Psoas muscle (tissue), 7 donors: ENCODE measurements at regions not wholly inside any gene's neighbourhood (a gene's known extent, or its start where the extent isn't known, plus 50 kb on each side); places are given as distances from the start of the nearest gene placed in this dataset.

Experiments used
- ATAC-seq, 4 donors: fragments of 200-7000 bp; cut with Tn5 transposase; one replicate each; pipeline ENCODE4 v1.9.1; 2020; ENCODE audit warnings: moderate library complexity in 3 of 4, mild to moderate bottlenecking in 2 of 4
- DNase-seq, 2 donors: peaks; one replicate each; pipeline ENCODE4 v3.0.0-alpha.2; 2020
- H3K27ac ChIP-seq: fragments of 200-600 bp; one replicate; pipeline ENCODE4 v1.8.0; 2022
- H3K27me3 ChIP-seq, 3 donors: fragments of 200-600 bp in 1 of 3; one replicate each; pipeline versions ENCODE4 v1.6.1 to v1.8.0; 2013 to 2022; ENCODE audit warnings: low read length in 2 of 3, mild to moderate bottlenecking in 2 of 3, moderate library complexity in 1 of 3; ENCODE audit not compliant: insufficient read depth in 3 of 3
- H3K36me3 ChIP-seq, 2 donors: fragments of 200-600 bp in 1 of 2; one replicate each; pipeline versions ENCODE4 v1.6.1 to v1.8.0; 2013 to 2022; ENCODE audit warnings: low read depth in 1 of 2, mild to moderate bottlenecking in 1 of 2, moderate library complexity in 1 of 2; ENCODE audit not compliant: insufficient read depth in 1 of 2
- H3K4me1 ChIP-seq: fragments of 200-600 bp; one replicate; pipeline ENCODE4 v1.8.0; 2022
- H3K4me3 ChIP-seq: fragments of 200-600 bp; one replicate; pipeline ENCODE4 v1.8.0; 2022; ENCODE audit warnings: mild to moderate bottlenecking
- H3K9me3 ChIP-seq: fragments of 200-600 bp; one replicate; pipeline ENCODE4 v1.8.0; 2022
- CTCF ChIP-seq: fragments of 200-600 bp; IDR thresholded peaks from one replicate; pipeline ENCODE4 v1.8.0; 2022; ENCODE audit warnings: antibody characterized with exemption
- WGBS, 3 donors: extraction: QIAGEN DNeasy Blood & Tissue Kit; methylation state at CpG; one replicate each; pipeline versions ENCODE4 v1.1.6 to v1.1.7; 2013; 5-methylcytosine and 5-hydroxymethylcytosine counted together
- intact Hi-C, 2 donors: fragments of 100-400 bp; cut with DNase I; formaldehyde crosslinking; loops; one replicate each; pipeline versions ENCODE4 v1.11.0 to v1.14.2; 2022
- donor health status: healthy with polysubstance abuse.
- donor health status: DM: no; HTN: no; CAD: no; lungs with moderate emphysema.
- donor health status: Bipolar disorder and iron deficiency.
- donor health status: healthy.
- donor health status: DM: yes; HTN: yes; CAD: no.
- donor health status: DM: no; HTN: no; CAD: no.
- donor health status: DM: yes; HTN: yes; CAD: no.

GRCh38 chr9:16344343-16344742 is 526.1 kb downstream of the BNC2 start:
- no peaks in the 10 kb centered on the region for H3K9me3 ChIP-seq
- intact Hi-C loops, result no loop called here
- no peaks in the 10 kb centered on the region for H3K27me3 ChIP-seq
- no peak for TF ChIP-seq CTCF
- peak overlapping the region; percentile 4 for H3K27ac ChIP-seq
- H3K4me3 ChIP-seq, result no peak overlapping the region
- WGBS, 3 donors, result 68 to 76% (median 72%) methylated on average over 6 of the region's 6 CpGs
- ATAC-seq (peak in 3 of 4 donors; percentile 41 to 70 (median 53)), DNase-seq (no peak)
- H3K36me3 ChIP-seq, result no peaks in the 10 kb centered on the region
- no peaks in the 10 kb centered on the region for H3K4me1 ChIP-seq

GRCh38 chr9:16345902-16346301 is 524.6 kb downstream of the BNC2 start:
- WGBS, 3 donors, result 78 to 88% (median 86%) methylated on average over 3 of the region's 3 CpGs
- Histone ChIP-seq H3K27ac (no peak overlapping the region), H3K36me3 (no peaks in the 10 kb centered on the region), H3K27me3 (no peaks in the 10 kb centered on the region), H3K4me1 (no peaks in the 10 kb centered on the region), H3K9me3 (no peaks in the 10 kb centered on the region), H3K4me3 (no peak overlapping the region)
- ATAC-seq (no peak), DNase-seq (no peak)
- intact Hi-C loops, result no loop called here
- TF ChIP-seq CTCF, result no peak

- Histone ChIP-seq H3K4me3 (no peak overlapping the region), H3K27ac (no peak overlapping the region), H3K9me3 (no peaks in the 10 kb centered on the region), H3K36me3 (no peaks in the 10 kb centered on the region), H3K4me1 (no peaks in the 10 kb centered on the region), H3K27me3 (no peaks in the 10 kb centered on the region)
- intact Hi-C loops, result no loop called here
- no peak for TF ChIP-seq CTCF
- 88 to 98% (median 94%) methylated on average over 5 of the region's 5 CpGs for WGBS, 3 donors
- DNase-seq (no peak), ATAC-seq (no peak)
Observed at GRCh38 chr9:16347886-16348285, 522.6 kb downstream of the BNC2 start.

GRCh38 chr9:16348531-16348930 is 521.9 kb downstream of the BNC2 start:
- Histone ChIP-seq H3K9me3 (no peaks in the 10 kb centered on the region), H3K27me3 (no peaks in the 10 kb centered on the region), H3K4me1 (no peaks in the 10 kb centered on the region), H3K36me3 (no peaks in the 10 kb centered on the region), H3K27ac (no peak overlapping the region), H3K4me3 (no peak overlapping the region)
- DNase-seq, result no peak
- intact Hi-C loops, result no loop called here
- no peak for ATAC-seq
- TF ChIP-seq CTCF, result no peak
- WGBS, 3 donors, result 94 to 95% (median 94%) methylated on average over 4 of the region's 4 CpGs

- Histone ChIP-seq H3K27ac (no peak overlapping the region), H3K27me3 (no peaks in the 10 kb centered on the region), H3K4me3 (no peak overlapping the region), H3K9me3 (no peaks in the 10 kb centered on the region), H3K36me3 (no peaks in the 10 kb centered on the region), H3K4me1 (no peaks in the 10 kb centered on the region)
- DNase-seq (no peak), ATAC-seq (no peak)
- intact Hi-C loops, result no loop called here
- WGBS, 3 donors, result 76 to 87% (median 81%) methylated on average over 1 of the region's 1 CpG
- no peak for TF ChIP-seq CTCF
Observed at GRCh38 chr9:16352251-16352650, 518.2 kb downstream of the BNC2 start.
